Endothelial cell of umbilical vein (primary cell): ENCODE measurements at regions not wholly inside any gene's neighbourhood (a gene's known extent, or its start where the extent isn't known, plus 50 kb on each side); places are given as distances from the start of the nearest gene placed in this dataset.

Experiments used
- JUN ChIP-seq: IDR thresholded peaks from 2 replicates; pipeline ENCODE4 v1.6.1; 2011; ENCODE audit warnings: borderline replicate concordance, low read depth; ENCODE audit not compliant: insufficient read length, insufficient read depth
- POLR2A ChIP-seq: IDR thresholded peaks from 2 replicates; pipeline ENCODE4 v1.6.1; 2012; ENCODE audit warnings: low read depth, mild to moderate bottlenecking, control low read depth, low read length
- TF ChIP-seq, protein P1 (sequence below), 2 donors: IDR thresholded peaks; 1 replicate in 1 of 2; 2 replicates in 1 of 2; pipeline ENCODE4 v1.5.1; 2011; ENCODE audit warnings: low read length in 2 of 2, mild to moderate bottlenecking in 2 of 2, moderate library complexity in 2 of 2, control low read depth in 1 of 2, inconsistent platforms in 1 of 2, low read depth in 1 of 2; ENCODE audit not compliant: insufficient read depth in 1 of 2; ENCODE audit errors: extremely low read depth in 1 of 2
- TF ChIP-seq, protein P2 (sequence below): IDR thresholded peaks from 2 replicates; pipeline ENCODE4 v1.6.1; 2011; ENCODE audit not compliant: insufficient read depth, insufficient read length

DNA sequence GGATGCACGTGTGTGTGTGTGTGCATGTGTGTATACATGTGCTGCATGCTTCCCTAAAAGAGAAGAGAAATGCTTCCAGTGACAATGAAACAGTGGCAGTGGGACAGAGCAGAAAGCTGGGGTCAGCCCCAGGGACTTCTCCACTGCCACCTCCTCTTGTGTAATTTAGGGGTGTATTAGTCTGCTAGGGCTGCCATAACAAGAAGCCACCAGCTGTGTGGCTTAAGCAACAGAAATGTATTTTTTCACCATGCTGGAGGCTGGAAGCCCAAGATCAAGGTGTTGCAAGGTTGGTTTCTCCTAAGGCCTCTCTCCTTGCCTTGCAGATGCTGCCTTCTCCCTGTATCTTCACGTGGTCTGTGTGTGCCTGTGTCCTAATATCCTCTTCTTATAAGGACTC lies 190.5 kb downstream of the CXCL12 start:
- no peak for TF ChIP-seq JUN
- TF ChIP-seq, protein P1, sequence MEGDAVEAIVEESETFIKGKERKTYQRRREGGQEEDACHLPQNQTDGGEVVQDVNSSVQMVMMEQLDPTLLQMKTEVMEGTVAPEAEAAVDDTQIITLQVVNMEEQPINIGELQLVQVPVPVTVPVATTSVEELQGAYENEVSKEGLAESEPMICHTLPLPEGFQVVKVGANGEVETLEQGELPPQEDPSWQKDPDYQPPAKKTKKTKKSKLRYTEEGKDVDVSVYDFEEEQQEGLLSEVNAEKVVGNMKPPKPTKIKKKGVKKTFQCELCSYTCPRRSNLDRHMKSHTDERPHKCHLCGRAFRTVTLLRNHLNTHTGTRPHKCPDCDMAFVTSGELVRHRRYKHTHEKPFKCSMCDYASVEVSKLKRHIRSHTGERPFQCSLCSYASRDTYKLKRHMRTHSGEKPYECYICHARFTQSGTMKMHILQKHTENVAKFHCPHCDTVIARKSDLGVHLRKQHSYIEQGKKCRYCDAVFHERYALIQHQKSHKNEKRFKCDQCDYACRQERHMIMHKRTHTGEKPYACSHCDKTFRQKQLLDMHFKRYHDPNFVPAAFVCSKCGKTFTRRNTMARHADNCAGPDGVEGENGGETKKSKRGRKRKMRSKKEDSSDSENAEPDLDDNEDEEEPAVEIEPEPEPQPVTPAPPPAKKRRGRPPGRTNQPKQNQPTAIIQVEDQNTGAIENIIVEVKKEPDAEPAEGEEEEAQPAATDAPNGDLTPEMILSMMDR (IDR thresholded peaks at IDR 0.05; ENCODE audit: extremely low read depth in 1 of 2, insufficient read depth in 1 of 2, low read depth in 1 of 2, low read length in 2 of 2), result no peak
- TF ChIP-seq POLR2A, result no peak
- TF ChIP-seq, protein P2, sequence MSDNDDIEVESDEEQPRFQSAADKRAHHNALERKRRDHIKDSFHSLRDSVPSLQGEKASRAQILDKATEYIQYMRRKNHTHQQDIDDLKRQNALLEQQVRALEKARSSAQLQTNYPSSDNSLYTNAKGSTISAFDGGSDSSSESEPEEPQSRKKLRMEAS, result no peak
